Small intestine (tissue), 7 donors: ENCODE measurements at regions not wholly inside any gene's neighbourhood (a gene's known extent, or its start where the extent isn't known, plus 50 kb on each side); places are given as distances from the start of the nearest gene placed in this dataset.
A peak's percentile ranks its signal among the peaks of the same experiment; 100 is the strongest.

Experiments
- DNase-seq, 2 donors: peaks; one replicate each; pipeline versions ENCODE4 v3.0.0 to v3.0.0-alpha.2; 2013
- FAIRE-seq: peaks from 2 replicates; lab custom pipeline; 2012; peaks lifted over from hg19 to GRCh38; lab: Jason Lieb, UNC
- H3K27ac ChIP-seq, 3 donors: one replicate each; pipeline ENCODE4 v1.5.1; 2013; ENCODE audit warnings: low read length in 2 of 3, mild to moderate bottlenecking in 2 of 3, control low read depth in 1 of 3, inconsistent platforms in 1 of 3, low read depth in 1 of 3, moderate library complexity in 1 of 3
- H3K27me3 ChIP-seq, 3 donors: one replicate each; pipeline ENCODE4 v1.6.1; 2013; ENCODE audit warnings: low read length in 3 of 3, inconsistent platforms in 1 of 3; ENCODE audit not compliant: control insufficient read depth in 3 of 3, insufficient read depth in 3 of 3
- H3K36me3 ChIP-seq, 3 donors: one replicate each; pipeline ENCODE4 v1.6.1; 2013; ENCODE audit warnings: low read length in 3 of 3, inconsistent platforms in 1 of 3, low read depth in 1 of 3, mild to moderate bottlenecking in 1 of 3, moderate library complexity in 1 of 3; ENCODE audit not compliant: control insufficient read depth in 3 of 3, insufficient read depth in 2 of 3
- H3K4me1 ChIP-seq, 3 donors: one replicate each; pipeline ENCODE4 v1.6.1; 2013; ENCODE audit warnings: low read length in 2 of 3, inconsistent platforms in 1 of 3, low read depth in 1 of 3, mild to moderate bottlenecking in 1 of 3, moderate library complexity in 1 of 3; ENCODE audit not compliant: control insufficient read depth in 3 of 3, insufficient read depth in 2 of 3
- H3K4me3 ChIP-seq, 3 donors: one replicate each; pipeline ENCODE4 v1.5.1; 2013; ENCODE audit warnings: low read length in 3 of 3, control low read depth in 1 of 3, inconsistent platforms in 1 of 3, low read depth in 1 of 3, mild to moderate bottlenecking in 1 of 3, moderate library complexity in 1 of 3
- H3K9me3 ChIP-seq, 2 donors: one replicate each; pipeline ENCODE4 v1.6.1; 2013; ENCODE audit warnings: low read depth in 1 of 2, low read length in 1 of 2; ENCODE audit not compliant: control insufficient read depth in 2 of 2, insufficient read depth in 1 of 2
- WGBS, 3 donors: extraction: QIAGEN DNeasy Blood & Tissue Kit; methylation state at CpG; one replicate each; pipeline ENCODE4 v1.1.7; 2013; 5-methylcytosine and 5-hydroxymethylcytosine counted together
- donor health status: healthy with polysubstance abuse.
- donor health status: control.
- donor health status: control.
- donor health status: Bipolar disorder and iron deficiency.
- donor health status: healthy.

- Histone ChIP-seq H3K4me1 (no peaks in the 10 kb centered on the region), H3K4me3 (no peak overlapping the region), H3K27me3 (no peaks in the 10 kb centered on the region), H3K27ac (no peak overlapping the region), H3K36me3 (no peaks in the 10 kb centered on the region), H3K9me3 (no peaks in the 10 kb centered on the region)
- no peak for DNase-seq
- 68 to 84% (median 83%) methylated on average over 1 of the region's 1 CpG for WGBS, 3 donors
- no peak for FAIRE-seq
These were observed 451.6 kb downstream of the TRHDE start for GRCh38 chr12:72723732-72724131.

GRCh38 chr12:72729451-72730010 is 457.4 kb downstream of the TRHDE start:
- FAIRE-seq (no peak), DNase-seq (no peak)
- no peaks in the 10 kb centered on the region for H3K36me3 ChIP-seq
- no peaks in the 10 kb centered on the region for H3K27me3 ChIP-seq
- H3K27ac ChIP-seq: no peak overlapping the region
- H3K9me3 ChIP-seq: no peaks in the 10 kb centered on the region
- H3K4me3 ChIP-seq: no peak overlapping the region
- 55 to 69% (median 55%) methylated on average over 1 of the region's 1 CpG for WGBS, 3 donors
- no peaks in the 10 kb centered on the region for H3K4me1 ChIP-seq

GRCh38 chr12:72734581-72734980 is 462.4 kb downstream of the TRHDE start:
- 85 to 87% (median 87%) methylated on average over 2 of the region's 2 CpGs for WGBS, 3 donors
- FAIRE-seq: no peak
- no peaks in the 10 kb centered on the region for H3K9me3 ChIP-seq

DNA sequence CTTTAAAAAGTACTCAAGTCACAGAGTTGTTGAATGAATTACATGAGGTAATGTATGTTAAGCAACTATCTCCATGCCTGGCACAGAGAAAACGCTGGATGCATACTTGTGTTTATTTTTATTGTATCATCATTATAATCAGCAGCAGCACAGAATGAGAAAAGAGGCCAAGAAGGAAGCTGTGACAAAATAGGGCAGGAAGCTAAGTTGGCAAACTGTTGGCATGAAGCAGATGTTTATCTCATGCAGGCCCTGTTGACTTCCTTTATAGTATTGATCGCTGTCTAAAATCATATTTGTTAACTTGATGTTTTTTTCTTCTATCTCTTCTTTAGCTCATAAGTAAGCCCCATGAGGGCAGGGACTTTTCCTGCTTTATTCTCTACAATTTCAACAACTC is 466.6 kb downstream of the TRHDE start:
- Histone ChIP-seq H3K36me3 (no peaks in the 10 kb centered on the region), H3K4me1 (no peaks in the 10 kb centered on the region), H3K27ac (no peak overlapping the region), H3K4me3 (no peak overlapping the region), H3K27me3 (no peaks in the 10 kb centered on the region), H3K9me3 (peaks cover 0 to 4% of the 10 kb centered on the region in 2 donors)
- WGBS, 3 donors: 44 to 65% (median 65%) methylated on average over 2 of the region's 2 CpGs
- DNase-seq (no peak), FAIRE-seq (no peak)

More at GRCh38 chr12:72734581-72734980, 462.4 kb downstream of the TRHDE start:
- no peak for DNase-seq
- no peaks in the 10 kb centered on the region for H3K4me1 ChIP-seq
- no peaks in the 10 kb centered on the region for H3K36me3 ChIP-seq
- H3K27me3 ChIP-seq: no peaks in the 10 kb centered on the region
- no peak overlapping the region for H3K27ac ChIP-seq
- H3K4me3 ChIP-seq: no peak overlapping the region

- DNase-seq: no peak
- H3K27ac ChIP-seq: no peak overlapping the region
- no peaks in the 10 kb centered on the region for H3K36me3 ChIP-seq
- H3K4me1 ChIP-seq: no peaks in the 10 kb centered on the region
- 89 to 95% (median 90%) methylated on average over 1 of the region's 1 CpG for WGBS, 3 donors
- no peak for FAIRE-seq
- no peaks in the 10 kb centered on the region for H3K27me3 ChIP-seq
- no peak overlapping the region for H3K4me3 ChIP-seq
- peaks cover 0 to 4% of the 10 kb centered on the region in 2 donors for H3K9me3 ChIP-seq
These were observed 467.9 kb downstream of the TRHDE start for GRCh38 chr12:72740064-72740463.

DNA sequence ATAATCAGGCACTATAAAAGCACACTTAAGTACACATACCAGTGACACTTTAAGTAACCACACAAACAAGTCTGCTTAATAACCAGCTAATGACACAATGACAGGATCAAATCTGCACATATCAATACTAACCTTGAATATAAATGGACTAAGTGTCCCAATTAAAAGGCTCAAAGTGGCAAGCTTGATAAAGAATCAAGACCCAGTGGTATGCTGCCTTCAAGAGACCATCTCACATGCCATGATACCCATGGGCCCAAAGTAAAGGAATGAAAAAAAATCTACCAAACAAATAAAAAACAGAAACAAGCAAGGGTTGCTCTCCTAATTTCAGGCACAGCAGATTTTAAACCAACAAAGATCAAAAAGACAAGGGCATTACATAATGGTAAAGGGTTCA is 470.4 kb downstream of the TRHDE start:
- no peak for FAIRE-seq
- H3K27ac ChIP-seq: no peak overlapping the region
- no peaks in the 10 kb centered on the region for H3K27me3 ChIP-seq

GRCh38 chr12:72746048-72746447 is 473.9 kb downstream of the TRHDE start:
- H3K4me1 ChIP-seq: no peaks in the 10 kb centered on the region
- H3K27ac ChIP-seq: no peak overlapping the region
- DNase-seq (no peak), FAIRE-seq (no peak)
- H3K27me3 ChIP-seq: no peaks in the 10 kb centered on the region
- no peaks in the 10 kb centered on the region for H3K36me3 ChIP-seq
- peaks cover 0 to 2% of the 10 kb centered on the region in 2 donors for H3K9me3 ChIP-seq
- no peak overlapping the region for H3K4me3 ChIP-seq
- WGBS, 3 donors: 67 to 84% (median 76%) methylated on average over 2 of the region's 2 CpGs

More for the DNA sequence above, 470.4 kb downstream of the TRHDE start:
- Histone ChIP-seq H3K36me3 (no peaks in the 10 kb centered on the region), H3K4me3 (no peak overlapping the region), H3K4me1 (no peaks in the 10 kb centered on the region), H3K9me3 (peaks cover 0 to 4% of the 10 kb centered on the region in 2 donors)
- DNase-seq: no peak

DNA sequence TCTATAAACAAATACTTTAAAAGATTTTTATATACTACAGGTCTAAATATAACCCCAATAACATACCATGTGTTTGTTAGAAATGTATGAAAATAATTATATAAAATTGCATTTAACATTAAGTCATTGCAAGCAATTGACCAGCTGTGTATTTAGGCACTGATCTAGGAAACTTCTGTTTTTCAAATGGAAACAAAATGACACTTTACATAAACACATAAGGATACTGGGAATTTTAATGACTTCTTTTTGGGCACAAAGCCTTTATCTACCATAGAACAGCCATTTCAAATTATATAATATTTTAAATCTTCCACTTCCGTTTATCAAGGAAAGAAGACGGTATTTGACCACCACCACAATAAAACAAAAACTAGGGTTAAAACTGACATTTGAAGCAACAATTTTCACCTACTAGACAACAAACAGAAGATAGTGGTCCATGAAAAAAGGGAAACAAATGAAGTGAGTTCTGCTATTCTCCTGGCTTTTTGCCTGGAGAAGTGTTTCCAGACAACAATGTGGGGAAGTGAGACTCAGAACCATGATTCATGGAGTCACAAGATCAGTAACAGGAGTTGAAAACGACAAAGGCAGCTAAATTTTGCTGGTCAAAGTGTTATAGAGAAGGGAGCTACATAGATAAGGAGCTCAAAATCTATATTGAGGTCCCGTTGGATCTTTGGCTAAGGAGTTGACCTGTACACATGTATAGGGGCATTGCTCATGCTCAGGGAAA is 475.1 kb downstream of the TRHDE start:
- Histone ChIP-seq H3K9me3 (no peaks in the 10 kb centered on the region), H3K36me3 (no peaks in the 10 kb centered on the region), H3K27me3 (no peaks in the 10 kb centered on the region), H3K4me3 (no peak overlapping the region), H3K4me1 (no peaks in the 10 kb centered on the region), H3K27ac (no peak overlapping the region)
- FAIRE-seq: no peak
- DNase-seq: peak; percentile 1
- 49 to 67% (median 57%) methylated on average over 4 of the region's 4 CpGs for WGBS, 3 donors
